ENCODE measurements at regions not wholly inside any gene's neighbourhood (a gene's known extent, or its start where the extent isn't known, plus 50 kb on each side); places are given as distances from the start of the nearest gene placed in this dataset.
"Not testable (repeated sequence)": the region's sequence is repeated elsewhere in the genome, so short reads cannot be mapped to it uniquely, and the experiment has no call there.

DNA sequence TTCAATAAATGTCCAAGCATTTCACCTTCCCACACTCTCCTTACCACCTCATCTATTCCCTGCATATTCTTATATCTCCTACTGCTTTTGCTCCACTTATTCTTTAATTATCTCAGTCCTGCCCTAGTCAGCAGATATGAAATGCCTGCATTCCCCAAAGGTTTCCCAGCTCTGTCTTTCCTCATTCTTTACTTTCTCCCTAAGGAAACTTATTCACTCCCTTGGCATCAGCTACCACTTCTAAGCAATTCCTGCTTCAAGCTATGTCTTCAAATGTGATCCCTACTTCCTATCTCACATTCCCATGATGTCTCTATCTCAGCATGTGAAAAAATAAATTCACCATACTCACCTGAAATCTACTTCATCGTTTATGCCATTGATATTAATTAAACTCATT is 111.8 kb downstream of the CAPZA3 start:
- no peak for DNase-seq (ENCODE audit: low read depth)

DNA sequence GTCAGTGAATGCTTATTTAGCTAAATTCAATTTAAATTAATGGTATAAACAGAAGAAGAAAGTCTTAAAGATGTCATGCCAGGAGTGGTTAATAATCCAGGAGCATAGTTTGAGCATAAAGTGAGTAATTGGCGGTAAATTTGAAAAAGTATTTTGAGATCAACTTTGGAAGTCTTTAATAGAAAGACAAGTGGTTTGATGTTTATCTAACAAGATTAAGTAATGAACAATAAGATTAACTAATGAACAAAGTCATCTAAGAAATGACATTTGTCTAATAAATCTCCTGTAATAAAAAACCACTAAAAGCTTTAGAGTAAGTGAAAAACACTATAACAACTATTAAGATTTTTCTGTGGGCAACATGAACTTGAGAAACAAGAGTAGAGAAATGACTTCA is 112.8 kb downstream of the CAPZA3 start:
- no peak for DNase-seq (ENCODE audit: low read depth)

DNA sequence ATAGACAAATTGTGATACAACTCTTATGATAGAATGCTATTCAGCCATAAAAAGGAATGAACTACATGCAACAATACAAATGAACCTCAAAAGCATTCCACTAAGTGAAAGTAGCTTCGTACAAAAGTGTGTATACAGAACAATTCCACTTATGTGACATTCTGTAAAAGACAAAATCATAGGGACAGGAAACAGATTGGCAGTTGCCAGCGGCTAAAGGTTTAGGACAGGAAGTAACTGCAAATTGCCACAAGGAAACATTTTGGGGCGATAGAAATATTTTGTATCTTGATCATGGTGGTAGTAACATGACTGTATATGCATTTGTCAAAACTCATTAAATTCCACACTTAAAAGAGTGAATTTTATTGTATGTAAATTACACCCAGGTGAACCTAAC is 113.4 kb downstream of the CAPZA3 start:
- no peak for DNase-seq (ENCODE audit: low read depth)

DNA sequence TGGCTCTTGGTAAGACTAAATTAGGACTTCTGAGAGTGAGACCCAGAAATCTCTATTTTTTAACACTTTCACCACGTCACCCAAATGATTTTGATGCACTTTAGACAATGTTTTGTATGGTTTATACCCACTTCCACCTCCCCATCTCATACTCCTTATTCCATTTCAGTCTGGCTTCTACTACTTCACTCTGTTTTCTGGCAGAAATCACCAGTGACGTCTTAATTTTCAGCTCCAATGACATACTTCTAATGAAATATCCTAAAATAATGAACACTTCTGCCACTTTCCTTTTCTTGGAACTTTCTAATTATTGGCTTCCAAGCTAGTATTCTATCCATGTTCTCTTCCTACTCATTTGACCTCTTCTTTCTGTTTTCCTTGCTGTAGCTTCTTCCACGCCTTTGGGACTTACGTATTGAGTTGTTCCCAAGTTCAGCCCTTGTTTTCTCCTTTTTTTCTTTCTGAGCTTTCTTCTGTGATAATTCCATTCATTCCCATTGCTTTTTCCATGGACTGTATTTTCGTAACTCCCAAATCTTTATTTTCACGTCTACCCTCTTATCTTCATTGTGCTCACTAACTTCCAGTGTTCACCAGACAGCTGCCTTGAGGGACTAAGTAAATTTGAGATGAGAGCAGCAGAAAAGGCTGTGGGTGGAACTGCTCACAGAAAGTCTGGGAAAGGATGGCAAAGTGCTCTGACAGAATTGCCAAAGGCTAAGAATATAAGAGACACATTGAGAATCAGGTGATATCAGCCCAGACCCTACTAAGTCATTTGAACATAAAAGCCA is 115.8 kb downstream of the CAPZA3 start:
- no peak for DNase-seq (ENCODE audit: low read depth)

DNA sequence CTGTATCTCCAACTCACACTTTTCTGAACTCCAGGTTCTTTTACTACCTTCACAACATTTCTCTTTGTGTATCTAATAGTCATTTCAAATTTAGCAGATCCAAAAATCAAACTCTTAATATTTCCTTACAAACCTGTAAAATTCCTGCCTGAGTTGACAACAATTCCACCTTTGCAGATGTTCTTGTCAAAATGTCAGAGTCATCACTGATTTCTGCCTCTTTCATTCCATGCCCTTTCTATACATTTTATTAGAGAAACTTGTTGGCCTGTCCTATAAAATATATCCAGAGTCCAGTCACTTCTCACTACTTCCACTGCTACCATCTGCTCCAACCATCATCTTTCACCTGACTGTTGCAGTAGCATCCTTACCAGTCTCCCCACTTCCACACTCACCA is 119.7 kb downstream of the CAPZA3 start:
- DNase-seq (ENCODE audit: low read depth) = no peak

DNA sequence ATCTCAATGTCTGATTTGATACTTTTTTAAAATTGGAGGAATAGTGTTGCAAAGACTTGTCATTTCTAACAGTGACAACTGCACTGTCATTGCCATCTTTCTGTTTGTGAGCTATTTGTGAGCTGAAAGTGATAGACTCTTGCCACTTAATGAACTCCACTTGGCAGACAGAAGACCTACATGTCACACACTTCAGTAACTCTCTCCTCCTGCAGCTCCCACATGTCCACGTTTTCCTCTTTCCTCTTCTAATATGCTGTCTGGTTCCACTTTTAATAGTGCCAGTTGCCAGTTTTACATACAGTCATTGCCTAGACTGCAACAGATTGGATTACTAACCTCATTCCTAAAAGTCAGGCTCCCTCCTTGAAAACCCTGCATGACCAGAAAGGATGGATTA is 121.5 kb downstream of the CAPZA3 start:
- DNase-seq (ENCODE audit: low read depth) = no peak

DNA sequence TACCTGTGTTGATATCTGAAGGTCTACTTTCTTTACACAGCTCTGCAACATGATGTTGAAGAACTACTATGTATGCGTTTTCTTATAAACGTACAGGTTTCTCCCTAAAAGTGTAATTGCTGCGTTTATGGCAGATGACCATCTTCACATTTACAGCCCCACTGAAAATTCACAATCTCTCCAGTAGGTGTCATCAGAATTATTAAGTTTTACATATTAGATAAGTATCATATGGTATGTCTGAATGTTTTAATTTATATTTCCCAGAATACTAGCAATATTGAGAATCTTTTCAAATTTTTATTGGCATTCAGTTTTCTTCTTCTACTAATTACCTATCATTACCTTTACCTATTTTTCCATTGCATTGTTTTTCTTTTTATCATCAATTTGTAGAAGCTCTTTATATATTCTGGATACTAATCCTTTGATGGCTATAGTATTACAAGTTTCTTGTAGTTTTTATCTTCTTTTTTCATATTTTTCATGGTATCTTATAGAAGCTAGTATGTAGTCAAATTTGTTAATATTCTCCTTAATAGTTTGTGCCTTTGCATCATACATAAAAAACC is 123.5 kb downstream of the CAPZA3 start:
- peak; percentile 8 for DNase-seq (ENCODE audit: low read depth)

DNA sequence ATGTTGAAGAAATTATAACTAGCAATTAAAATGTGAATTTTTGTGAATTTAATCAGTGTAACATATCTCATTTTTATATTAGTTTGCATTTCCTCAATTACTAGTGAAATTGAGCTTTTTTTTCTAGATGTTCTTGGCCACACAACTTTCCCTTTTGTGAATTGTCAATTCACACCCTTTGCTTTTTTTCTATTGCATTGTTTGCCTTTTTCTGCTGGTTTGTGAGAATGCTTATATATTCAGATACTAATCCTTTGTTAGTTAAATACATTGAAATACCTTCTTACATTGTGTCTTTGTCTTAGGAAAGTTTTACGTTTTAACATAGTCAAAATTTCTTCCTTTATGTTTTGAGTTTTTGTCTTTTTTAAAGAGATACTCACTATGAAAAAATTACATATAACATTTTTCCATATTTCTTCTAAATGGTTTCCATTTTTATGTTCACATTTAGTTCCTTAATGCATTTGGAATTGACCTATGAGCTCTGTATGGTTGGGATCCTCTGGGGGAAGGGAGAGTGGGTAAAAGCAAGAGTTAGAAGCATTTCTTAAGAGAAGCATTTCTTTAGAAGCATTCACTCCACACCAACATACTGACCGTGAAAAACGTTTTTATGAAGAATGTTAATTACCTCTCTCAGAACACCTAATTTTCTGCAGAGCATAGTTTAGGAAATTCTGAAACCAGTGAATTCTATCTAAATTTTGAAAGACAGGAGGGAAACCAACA is 126.0 kb downstream of the CAPZA3 start:
- no peak for DNase-seq (ENCODE audit: low read depth)

DNA sequence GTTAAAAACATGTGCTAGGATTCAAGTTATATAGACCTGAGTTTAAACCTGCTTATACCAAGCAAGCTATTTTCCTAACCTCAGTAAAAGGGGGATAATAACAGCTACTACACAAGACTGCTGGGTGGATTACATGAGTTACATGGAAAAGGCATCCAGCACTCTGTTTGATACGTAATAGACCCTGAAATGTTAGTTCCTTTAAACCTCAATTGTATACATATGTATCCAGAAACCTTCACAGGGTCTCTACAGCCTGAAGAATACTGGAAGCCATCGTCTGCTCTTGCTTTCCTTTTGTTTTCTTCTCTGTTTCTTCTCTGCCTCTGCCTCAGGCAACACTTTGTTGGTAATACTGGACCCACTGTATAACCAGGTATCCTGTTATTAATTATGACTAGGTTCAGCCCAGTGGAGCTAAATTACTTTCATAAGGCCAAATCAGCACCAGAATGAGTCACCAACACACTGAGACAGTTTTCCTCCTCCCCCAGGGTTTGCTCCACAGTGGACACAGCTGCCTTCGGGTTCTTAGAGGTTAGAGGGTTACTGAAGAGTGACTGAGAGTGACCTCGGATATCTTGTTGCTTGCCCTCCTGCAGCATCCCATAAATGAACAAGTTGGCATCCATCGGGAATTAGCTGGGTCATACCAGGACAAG is 127.1 kb downstream of the CAPZA3 start:
- peak; percentile 57 for DNase-seq (ENCODE audit: low read depth)

DNA sequence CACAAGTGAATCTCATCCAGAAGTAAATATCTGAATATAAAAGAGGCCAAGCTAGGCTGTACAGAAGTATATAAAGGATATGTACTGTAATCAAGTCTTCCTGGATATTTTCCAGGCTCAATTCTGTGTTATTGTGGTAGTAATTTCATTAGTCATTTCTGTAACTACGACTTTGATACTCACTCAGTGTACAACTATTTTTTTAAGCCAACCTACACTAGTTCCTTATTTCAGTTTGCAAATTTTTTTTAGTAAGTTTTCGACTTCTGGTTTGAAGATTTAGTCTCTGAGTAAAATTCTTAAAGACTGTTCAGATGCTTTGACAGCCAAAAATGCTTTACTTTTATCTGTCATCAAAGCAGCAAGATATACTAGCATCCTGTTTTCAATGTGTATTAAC is 130.8 kb downstream of the CAPZA3 start:
- DNase-seq (ENCODE audit: low read depth) = no peak

DNA sequence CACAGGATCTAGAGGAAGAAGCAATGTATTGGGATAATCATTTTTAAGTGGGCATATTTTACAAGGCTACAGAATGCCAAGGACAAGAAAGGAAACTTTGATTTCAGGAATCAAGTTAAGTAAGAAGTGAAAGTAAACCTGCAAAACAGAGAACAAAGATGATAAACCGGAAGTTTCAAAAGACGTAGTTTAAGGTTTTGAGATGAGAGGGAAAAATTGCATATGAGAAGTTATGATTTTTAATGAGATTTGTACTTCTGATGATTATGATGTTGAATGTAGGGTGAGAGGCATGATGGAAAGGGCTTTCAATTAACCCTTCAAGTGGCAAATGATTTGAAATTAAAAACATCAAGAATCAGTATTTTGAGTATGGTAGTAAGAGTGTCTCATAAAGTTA is 134.9 kb downstream of the CAPZA3 start:
- DNase-seq (ENCODE audit: low read depth) = no peak

DNA sequence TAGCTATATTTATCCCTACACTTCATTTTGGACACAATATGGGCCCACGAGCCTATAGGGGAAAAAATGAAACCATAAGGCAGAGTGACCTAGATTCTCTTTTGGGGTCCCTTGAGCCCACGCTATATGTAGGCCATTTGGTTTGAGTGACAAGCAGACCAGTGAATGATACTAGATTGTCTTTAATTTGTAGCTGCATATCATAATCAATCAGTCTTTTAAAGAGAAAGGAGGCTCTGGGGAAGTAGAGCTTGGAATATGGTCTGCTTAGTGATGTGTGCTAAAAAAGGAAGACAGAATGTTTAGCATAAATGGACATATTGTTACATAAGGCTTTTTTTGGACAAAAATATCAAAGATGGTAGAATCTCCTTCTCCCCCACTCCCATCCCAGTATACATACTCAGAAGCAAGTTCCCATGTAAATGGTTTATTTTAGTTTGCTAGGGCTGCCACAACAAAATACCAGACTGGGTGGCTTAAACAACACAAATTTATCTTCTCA is 140.8 kb downstream of the CAPZA3 start:
- DNase-seq (ENCODE audit: low read depth) = no peak

DNA sequence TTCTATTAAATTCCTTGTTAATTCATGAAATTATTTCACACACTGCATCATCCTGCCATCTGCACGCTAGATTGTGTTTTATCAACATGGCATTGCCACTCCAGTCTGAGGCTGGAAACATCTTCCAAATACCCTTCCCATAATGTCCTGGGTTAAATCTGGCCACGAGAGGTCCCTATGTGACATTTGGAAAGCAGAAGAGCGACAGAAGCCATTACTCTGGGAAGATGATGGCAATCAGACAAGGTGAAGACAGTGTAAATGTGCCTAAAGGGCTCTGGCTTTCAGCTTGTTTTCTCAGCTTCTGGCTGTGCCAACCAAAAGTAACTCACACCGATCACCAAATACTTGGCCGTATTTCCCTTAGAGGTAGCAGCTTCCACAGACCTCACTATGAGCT is 144.8 kb downstream of the CAPZA3 start:
- no peak for DNase-seq (ENCODE audit: low read depth)

DNA sequence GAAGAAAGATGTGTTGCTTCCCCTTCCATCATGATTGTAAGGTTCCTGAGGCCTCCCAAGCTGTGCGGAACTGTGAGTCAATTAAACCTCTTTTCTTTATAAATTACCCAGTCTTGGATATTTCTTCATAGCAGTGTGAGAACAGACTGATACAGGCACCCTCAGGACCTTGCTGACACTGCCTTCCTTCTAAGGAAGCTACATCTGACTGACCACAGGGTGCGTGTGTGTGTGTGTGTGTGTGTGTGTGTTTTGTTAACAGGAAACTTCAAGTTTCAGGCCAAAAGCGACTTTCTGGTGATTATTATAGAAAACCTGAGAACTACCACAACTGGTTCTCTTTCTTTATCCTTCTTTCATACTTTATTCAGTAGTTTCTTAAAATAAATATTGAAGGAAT is 149.0 kb downstream of the CAPZA3 start:
- DNase-seq (ENCODE audit: low read depth) = no peak

DNA sequence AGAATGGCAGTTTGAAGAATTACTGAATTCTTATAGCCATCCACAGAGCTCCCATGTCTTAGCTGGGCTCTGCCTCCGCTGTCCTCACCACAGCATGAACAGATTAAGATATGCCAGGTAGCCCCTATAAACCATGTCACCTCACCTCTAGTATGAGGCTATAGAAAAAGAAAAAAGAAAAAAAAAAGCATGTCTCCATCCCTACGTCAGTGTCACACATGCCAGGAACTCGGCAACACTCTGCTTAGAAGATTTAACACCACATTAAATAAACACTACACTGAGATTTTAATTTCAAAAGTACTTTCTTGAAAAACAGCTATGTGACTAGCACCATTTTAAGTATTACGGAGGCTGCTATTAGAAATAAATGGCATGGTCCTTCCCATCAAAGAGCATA is 149.4 kb downstream of the CAPZA3 start:
- no peak for DNase-seq (ENCODE audit: low read depth)

DNA sequence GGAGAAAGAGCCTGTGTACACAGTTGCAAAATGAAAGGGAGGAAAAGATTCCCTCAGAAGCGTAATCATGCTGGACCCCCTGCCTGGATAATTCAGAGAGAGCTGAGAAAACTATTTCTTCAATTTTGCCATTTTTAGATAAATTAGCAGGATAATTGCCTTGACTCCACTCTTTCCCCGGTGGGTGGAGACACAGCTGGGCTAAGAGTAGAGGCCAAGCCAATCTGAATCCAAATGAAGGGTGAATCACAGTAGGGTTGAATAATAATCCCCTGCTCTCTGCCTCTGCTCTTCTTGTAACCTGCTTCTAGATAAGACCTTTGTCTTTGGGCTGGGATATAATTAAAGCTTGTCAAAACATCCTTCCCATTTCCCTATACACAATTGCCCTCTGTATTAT is 150.1 kb downstream of the CAPZA3 start:
- no peak for DNase-seq (ENCODE audit: low read depth)

DNA sequence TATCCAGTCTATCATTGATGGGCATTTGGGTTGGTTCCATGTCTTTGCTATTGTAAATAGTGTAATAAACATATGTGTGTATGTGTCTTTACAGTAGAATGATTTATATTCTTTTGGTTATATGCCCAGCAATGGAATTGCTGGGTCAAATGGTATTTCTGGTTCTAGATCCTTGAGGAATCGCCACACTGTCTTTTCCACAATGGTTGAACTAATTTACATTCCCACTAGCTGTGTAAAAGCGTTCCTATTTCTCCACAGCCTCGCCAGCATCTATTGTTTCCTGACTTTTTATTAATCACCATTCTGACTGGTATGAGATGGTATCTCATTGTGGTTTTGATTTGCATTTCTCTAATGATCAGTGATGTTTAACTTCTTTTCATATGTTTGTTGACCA is 152.7 kb downstream of the CAPZA3 start:
- DNase-seq (ENCODE audit: low read depth) = not testable (repeated sequence)

DNA sequence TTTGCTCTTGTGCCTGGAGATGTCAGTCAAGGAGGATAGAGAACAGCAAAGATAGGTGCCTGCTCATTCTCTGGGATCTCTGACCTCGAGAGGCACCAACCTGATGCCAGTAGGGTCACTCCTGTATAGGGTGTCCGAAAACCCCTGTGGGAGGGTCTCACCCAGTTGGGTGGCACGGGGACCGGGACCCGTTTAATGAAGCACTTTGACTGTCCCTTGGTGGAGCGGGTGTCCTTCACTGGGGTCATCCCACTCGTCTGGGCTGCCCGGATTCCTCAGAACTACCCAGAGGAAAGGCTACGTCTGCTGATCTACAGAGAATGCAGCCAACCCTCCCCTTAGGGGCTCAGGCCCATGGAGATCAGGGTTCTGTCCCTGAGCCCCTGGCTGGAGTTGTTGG is 157.6 kb downstream of the CAPZA3 start:
- DNase-seq (ENCODE audit: low read depth) = no peak

DNA sequence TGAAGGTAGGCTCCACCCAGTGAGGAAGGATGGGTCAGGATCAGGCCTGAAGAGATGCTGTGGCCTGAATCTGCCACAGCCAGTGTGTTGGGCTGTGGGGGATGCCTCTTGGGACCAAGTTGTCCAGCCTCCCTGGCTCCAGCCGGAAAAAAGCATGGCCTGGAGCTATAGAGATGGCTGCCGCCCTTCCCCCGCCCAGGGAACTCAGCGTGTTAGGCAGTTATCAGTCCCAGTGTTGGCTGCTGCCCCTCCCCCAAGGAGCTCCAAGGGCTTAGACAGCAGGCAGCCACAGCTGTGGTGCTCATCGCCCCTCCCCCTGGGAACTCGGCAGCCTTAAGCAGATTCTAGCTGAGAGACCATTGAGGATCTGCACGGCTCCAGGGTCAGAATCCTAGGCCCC is 158.0 kb downstream of the CAPZA3 start:
- DNase-seq (ENCODE audit: low read depth) = no peak

DNA sequence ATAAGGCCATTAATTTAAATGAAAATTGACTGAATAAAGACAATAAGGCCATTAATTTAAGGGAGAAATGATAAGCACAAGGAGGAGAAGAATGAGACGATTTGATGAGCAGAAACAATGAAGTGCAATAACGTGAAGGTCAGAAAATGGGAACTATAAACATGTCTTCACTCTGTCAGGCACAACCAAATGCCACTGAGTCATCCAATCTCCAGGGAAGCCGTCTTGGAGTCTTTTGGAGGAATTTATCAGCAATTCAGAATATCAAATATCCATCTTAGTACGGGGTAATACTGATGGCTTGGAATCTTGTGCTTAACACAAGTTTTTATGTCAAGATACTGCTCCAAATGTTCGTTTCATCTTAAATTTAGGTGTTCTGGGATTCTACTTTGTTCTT is 159.9 kb downstream of the CAPZA3 start:
- DNase-seq (ENCODE audit: low read depth) = peak; percentile 27

DNA sequence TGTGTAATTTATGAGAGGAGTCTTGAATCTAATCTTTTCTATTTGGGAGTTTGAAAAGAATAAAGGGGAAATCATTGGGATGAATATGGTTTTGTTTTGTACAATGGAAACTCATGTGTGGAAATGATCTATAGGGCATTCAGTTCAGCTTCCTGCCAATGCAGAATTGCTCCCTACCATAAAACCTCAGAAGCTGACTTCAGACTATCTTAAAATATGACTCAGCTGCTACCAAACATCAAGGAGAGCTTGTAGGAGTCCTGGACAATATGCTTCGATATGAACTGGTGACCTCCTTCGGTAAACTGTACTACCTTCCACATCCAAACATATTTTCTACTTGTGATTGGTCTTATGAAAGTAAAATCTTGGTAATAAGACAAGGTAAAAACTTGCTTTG is 160.6 kb downstream of the CAPZA3 start:
- DNase-seq (ENCODE audit: low read depth) = no peak

DNA sequence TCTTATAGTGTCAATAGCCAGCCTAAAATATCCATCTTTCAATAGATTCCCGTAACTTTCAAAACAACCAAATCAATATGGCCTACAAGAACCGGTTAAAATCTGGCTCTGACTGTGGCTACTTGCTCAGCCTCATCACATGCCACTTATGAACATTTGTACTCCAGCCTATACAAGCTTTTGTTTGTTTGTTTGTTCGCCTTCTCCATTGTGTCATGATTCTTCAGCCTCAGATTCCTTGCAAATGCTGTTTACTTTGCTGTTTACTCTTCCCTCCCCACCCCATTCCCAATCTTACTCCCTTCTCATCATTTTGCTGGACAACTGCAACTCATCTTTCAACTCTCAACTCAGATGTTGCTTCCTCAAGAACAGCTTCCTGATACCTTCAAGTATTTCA is 161.2 kb downstream of the CAPZA3 start:
- DNase-seq (ENCODE audit: low read depth) = no peak

All from stromal cell of bone marrow (primary cell).